Cerebellar cortex (tissue), 1 donor: ENCODE measurements at regions not wholly inside any gene's neighbourhood (a gene's known extent, or its start where the extent isn't known, plus 50 kb on each side); places are given as distances from the start of the nearest gene placed in this dataset.
A peak's percentile ranks its signal among the peaks of the same experiment; 100 is the strongest.
"Not testable (repeated sequence)": the region's sequence is repeated elsewhere in the genome, so short reads cannot be mapped to it uniquely, and the experiment has no call there.

Experiments
- DNase-seq: peaks from one replicate; pipeline ENCODE4 v3.0.0-alpha.2; 2015; ENCODE audit warnings: low spot score

- DNase-seq, result peak; percentile 76
Observed at GRCh38 chr15:58297639-58298038, 134.2 kb upstream of the LIPC start.

- no peak for DNase-seq
Observed at GRCh38 chr15:58298879-58299850, 132.6 kb upstream of the LIPC start.

DNA sequence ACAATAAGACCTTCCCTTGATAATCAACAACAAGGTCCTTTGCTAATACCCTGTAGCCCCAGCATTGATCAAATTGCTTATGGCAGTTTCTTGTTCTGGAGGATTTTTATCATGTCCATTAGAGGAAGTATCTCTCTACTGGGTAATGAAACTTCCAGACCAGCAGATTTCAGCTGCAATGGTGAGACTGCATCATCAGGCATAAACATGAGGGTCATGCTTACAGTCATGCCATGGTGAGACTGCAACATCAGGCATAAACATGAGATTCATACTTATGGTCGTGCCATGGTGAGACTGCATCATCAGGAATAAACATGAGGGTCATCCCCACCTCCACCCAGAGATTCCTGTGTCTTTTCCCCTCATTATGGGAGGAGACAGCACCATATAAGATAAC, 129.0 kb upstream of the LIPC start:
- DNase-seq, result no peak

- DNase-seq, result no peak
Observed at GRCh38 chr15:58303236-58303635, 128.6 kb upstream of the LIPC start.

GRCh38 chr15:58306591-58307312, 125.0 kb upstream of the LIPC start:
- DNase-seq, result no peak

DNA sequence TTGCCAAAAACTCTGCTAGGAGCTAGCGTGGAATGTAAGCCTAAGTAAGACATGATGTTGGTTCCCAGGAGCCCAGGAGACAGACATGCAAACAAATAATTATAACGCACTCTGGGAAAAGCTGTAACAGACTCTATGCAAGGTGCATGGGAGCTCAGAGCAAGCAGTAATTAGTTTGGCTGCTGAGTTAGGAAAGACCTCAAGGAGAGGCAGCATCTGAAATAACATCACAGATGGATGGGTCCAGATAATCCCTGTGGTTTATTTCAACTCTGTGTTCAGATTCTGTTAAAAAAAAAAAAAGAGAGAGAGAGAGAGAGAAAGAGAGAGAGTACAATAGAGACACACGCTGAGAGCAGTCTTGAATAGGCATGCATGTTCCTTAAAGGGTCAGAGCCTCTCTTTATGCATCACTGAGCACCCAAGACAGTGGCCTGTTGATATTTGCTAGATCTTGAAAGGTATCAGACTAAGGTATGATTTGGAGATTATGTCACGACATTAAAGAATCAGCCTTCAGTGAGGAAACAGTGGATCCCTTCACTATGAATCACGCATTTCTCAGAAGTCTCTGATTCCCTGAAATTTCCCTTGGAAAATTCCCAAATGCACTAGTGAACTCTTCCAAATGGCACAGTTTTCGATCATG, 124.4 kb upstream of the LIPC start:
- peak; percentile 70 for DNase-seq

DNA sequence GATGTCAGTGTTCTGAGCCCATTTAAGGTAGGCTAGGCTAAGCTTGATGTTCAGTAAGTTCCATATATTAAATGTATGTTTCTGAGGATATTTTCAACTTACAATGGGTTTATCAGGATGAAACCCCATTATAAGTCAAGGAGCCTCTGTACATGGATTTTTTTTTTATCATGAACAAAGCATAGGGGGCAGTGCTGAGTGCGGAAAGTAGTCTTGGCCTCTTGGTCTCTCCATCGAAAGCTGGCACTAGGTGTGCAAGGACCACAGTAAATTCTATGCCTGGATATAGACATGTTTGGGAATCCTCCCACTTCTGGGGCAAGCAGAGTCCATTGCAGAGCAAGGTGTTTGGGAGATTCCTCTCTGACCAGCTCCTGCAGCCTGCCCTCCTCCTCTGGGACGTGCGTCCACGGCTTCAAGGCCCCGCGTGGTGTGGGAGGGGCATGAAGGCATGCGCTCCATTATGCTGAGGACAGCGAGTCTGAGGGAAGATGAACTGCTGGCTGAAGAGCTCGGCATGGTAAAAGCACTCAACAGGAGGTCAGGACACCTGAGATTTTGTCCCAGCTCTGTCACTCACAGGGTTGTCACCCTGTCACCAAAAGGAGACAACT, 122.9 kb upstream of the LIPC start:
- no peak for DNase-seq

DNA sequence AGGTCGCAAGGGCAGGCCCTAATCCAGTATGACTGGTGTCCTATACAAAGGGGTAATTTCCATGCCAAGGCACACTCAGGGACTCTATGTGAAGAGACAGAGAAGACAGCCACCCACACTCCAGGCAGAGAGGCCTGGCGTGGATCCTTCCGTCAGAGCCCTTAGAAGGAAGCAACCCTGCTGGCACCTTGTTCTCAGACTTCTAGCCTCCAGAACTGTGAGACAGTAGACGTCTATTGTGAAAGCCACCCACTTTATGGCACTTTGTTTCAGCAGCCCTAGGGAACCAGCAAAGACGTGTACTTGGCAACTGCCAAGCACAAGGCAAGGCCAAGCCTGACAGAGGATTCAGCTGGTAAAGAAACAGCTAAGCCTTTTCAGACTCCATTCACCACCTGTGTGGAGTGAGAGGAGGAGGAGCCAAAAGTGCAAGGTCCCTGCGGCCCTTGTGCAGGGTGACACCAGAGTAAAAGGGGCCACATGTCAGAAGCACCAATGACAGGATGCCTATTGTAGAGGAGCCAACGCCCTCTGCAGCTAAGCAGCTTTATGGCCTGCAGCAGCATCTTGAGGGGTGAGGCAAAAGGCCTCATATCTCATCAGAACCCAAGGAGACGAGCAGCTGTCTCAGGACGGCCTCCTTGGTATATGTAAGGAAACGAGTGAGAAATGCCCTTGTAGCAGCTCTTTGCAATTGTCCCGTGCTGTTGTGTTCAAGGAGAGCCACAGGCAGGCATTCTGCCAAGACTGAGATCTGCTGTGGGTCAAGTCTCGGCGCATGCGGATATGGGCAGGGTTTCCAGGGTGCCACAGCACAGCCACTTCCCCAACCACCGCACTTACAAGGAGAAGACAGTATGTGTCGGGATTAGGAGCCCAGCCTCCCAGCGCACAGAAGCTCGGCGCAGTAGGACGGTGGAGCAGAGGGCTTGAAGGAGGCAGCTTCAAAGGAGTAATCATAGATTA, 121.5 kb upstream of the LIPC start:
- peak; percentile 22 for DNase-seq

- DNase-seq, result no peak
Observed at GRCh38 chr15:58311556-58311955, 120.2 kb upstream of the LIPC start.

- no peak for DNase-seq
Observed at GRCh38 chr15:58312031-58312430, 119.8 kb upstream of the LIPC start.

DNA sequence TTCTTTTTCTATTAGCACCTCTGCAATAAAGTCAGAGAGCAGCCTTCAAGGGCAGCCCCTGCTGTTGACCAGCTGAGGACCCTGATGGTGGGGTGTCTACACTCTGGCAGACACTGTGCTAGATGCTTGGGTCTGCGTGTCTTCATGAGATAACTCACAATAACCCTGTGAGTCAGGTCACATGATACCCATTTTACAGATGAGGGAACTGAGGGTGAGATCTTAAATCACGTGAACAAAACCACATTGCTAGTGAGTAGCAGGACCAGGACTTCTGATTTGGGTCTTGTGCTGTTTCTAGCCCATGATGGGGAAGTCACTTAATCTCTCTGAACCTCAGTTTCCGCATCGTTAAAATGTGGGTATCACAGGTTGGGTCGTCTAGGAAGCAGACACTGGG, 118.5 kb upstream of the LIPC start:
- DNase-seq, result no peak

- DNase-seq, result no peak
Observed at GRCh38 chr15:58313810-58314592, 117.8 kb upstream of the LIPC start.

DNA sequence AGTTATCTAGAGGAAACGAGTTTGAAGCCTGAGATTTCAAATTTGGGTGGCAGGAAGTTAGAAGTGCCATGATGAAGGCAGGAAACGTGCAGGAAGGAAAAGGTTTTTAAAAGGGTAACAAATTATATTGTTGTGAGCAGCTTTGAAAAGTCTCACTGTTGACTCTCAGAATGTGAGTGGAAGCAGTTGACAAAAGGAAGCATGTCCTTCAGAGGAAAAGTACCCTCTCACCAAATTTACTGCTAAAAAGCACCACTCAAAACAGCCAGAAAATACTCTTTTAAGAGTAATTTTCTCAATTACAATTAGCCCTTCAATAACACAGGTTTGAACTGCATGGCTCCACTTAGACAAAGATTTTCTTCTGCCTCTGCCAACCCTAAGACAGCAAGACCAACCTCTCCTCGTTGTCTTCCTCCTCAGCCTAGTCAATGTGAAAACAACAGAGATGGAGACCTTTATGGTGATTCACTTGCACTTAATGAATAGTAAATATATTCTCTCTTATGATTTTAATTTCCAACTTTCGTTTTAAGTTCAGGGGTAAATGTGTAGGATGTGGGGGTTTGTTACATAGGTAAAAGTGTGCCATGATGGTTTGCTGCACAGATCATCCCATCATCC, 117.1 kb upstream of the LIPC start:
- no peak for DNase-seq

- DNase-seq, result no peak
Observed at GRCh38 chr15:58318517-58318916, 113.3 kb upstream of the LIPC start.

- DNase-seq, result no peak
Observed at GRCh38 chr15:58321034-58321433, 110.8 kb upstream of the LIPC start.

- no peak for DNase-seq
Observed at GRCh38 chr15:58322253-58322652, 109.5 kb upstream of the LIPC start.

- not testable (repeated sequence) for DNase-seq
Observed at GRCh38 chr15:58323321-58323720, 108.5 kb upstream of the LIPC start.

- DNase-seq, result no peak
Observed at GRCh38 chr15:58324533-58324932, 107.3 kb upstream of the LIPC start.

GRCh38 chr15:58327958-58328357, 103.8 kb upstream of the LIPC start:
- no peak for DNase-seq

- DNase-seq, result no peak
Observed at GRCh38 chr15:58329211-58329610, 102.6 kb upstream of the LIPC start.
